ENCODE measurements at regions not wholly inside any gene's neighbourhood (a gene's known extent, or its start where the extent isn't known, plus 50 kb on each side); places are given as distances from the start of the nearest gene placed in this dataset.

GRCh38 chr5:41670854-41671479 lies 160.6 kb upstream of the PLCXD3 start:
- TF ChIP-seq, protein P1, sequence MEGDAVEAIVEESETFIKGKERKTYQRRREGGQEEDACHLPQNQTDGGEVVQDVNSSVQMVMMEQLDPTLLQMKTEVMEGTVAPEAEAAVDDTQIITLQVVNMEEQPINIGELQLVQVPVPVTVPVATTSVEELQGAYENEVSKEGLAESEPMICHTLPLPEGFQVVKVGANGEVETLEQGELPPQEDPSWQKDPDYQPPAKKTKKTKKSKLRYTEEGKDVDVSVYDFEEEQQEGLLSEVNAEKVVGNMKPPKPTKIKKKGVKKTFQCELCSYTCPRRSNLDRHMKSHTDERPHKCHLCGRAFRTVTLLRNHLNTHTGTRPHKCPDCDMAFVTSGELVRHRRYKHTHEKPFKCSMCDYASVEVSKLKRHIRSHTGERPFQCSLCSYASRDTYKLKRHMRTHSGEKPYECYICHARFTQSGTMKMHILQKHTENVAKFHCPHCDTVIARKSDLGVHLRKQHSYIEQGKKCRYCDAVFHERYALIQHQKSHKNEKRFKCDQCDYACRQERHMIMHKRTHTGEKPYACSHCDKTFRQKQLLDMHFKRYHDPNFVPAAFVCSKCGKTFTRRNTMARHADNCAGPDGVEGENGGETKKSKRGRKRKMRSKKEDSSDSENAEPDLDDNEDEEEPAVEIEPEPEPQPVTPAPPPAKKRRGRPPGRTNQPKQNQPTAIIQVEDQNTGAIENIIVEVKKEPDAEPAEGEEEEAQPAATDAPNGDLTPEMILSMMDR (IDR thresholded peaks at IDR 0.05; ENCODE audit: insufficient read depth, low read depth, low read length), result no peak
- no peak for DNase-seq (ENCODE audit: low read depth)
- no peak overlapping the region for H3K4me3 ChIP-seq (ENCODE audit: low read depth, low read length)

DNA sequence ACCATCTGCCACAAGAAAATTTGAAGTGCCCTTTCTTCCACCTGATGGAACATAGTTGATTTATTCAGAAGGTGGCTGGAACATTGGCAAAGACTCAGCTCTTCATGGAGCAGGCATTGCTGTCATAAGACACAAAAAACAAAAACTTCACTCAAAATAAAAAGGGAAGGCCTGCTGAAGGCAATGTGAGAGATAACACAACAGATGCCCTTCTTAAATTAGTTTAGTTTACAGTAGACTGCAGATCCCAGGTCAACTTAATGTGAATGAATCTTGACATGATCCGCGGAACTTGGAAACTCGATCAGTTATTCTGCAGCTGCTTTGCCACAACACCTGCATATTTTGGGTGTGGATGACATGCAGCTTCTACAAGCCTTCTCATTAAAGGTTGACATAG lies 159.8 kb upstream of the PLCXD3 start:
- TF ChIP-seq, protein P1 (IDR thresholded peaks at IDR 0.05; ENCODE audit: insufficient read depth, low read depth, low read length), result no peak
- no peak overlapping the region for H3K4me3 ChIP-seq (ENCODE audit: low read depth, low read length)
- DNase-seq (ENCODE audit: low read depth), result no peak

DNA sequence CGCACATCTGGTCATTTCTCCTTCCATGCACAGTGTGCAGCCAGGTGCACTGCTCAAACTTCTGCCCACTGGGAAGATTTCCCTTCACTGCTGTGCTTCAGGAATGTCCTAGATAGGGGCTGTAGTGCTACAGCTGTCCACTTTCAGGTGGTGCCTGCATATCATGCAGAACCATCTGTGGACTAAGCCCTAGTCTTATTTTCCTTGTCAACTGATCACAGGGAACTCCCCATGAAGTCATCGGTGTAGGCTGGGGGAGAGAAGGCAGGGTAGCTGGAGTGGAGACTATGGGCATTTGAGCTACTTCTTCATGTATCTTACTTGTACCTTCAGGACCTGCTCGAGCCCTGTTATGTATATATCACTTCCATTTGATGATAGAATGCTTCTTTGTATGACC lies 150.9 kb upstream of the PLCXD3 start:
- TF ChIP-seq, protein P1 (IDR thresholded peaks at IDR 0.05; ENCODE audit: insufficient read depth, low read depth, low read length), result no peak
- H3K4me3 ChIP-seq (ENCODE audit: low read depth, low read length), result no peak overlapping the region
- no peak for DNase-seq (ENCODE audit: low read depth)

- no peak overlapping the region for H3K4me3 ChIP-seq (ENCODE audit: low read depth, low read length)
- DNase-seq (ENCODE audit: low read depth), result no peak
- TF ChIP-seq, protein P1 (IDR thresholded peaks at IDR 0.05; ENCODE audit: insufficient read depth, low read depth, low read length), result no peak
Observed at GRCh38 chr5:41656597-41656996, 146.2 kb upstream of the PLCXD3 start.

GRCh38 chr5:41650131-41650530 lies 139.7 kb upstream of the PLCXD3 start:
- H3K4me3 ChIP-seq (ENCODE audit: low read depth, low read length), result no peak overlapping the region
- TF ChIP-seq, protein P1 (IDR thresholded peaks at IDR 0.05; ENCODE audit: insufficient read depth, low read depth, low read length), result no peak
- no peak for DNase-seq (ENCODE audit: low read depth)

GRCh38 chr5:41649659-41650058 lies 139.3 kb upstream of the PLCXD3 start:
- peak; percentile 32 for DNase-seq (ENCODE audit: low read depth)
- H3K4me3 ChIP-seq (ENCODE audit: low read depth, low read length), result no peak overlapping the region
- TF ChIP-seq, protein P1 (IDR thresholded peaks at IDR 0.05; ENCODE audit: insufficient read depth, low read depth, low read length), result no peak

- H3K4me3 ChIP-seq (ENCODE audit: low read depth, low read length), result no peak overlapping the region
- no peak for DNase-seq (ENCODE audit: low read depth)
- TF ChIP-seq, protein P1 (IDR thresholded peaks at IDR 0.05; ENCODE audit: insufficient read depth, low read depth, low read length), result no peak
Observed at GRCh38 chr5:41648996-41649395, 138.6 kb upstream of the PLCXD3 start.
